Activated CD4-positive, CD25-positive, alpha-beta regulatory T cell treated with anti-CD3 and anti-CD28 coated beads, Interleukin-2, amount 50 U/mL, for 72 hours (primary cell): ENCODE measurements at regions not wholly inside any gene's neighbourhood (a gene's known extent, or its start where the extent isn't known, plus 50 kb on each side); places are given as distances from the start of the nearest gene placed in this dataset.
"Not testable (repeated sequence)": the region's sequence is repeated elsewhere in the genome, so short reads cannot be mapped to it uniquely, and the experiment has no call there.

ENCODE experiments used
- DNase-seq: peaks from one replicate; pipeline ENCODE4 v3.0.0; 2021

DNA sequence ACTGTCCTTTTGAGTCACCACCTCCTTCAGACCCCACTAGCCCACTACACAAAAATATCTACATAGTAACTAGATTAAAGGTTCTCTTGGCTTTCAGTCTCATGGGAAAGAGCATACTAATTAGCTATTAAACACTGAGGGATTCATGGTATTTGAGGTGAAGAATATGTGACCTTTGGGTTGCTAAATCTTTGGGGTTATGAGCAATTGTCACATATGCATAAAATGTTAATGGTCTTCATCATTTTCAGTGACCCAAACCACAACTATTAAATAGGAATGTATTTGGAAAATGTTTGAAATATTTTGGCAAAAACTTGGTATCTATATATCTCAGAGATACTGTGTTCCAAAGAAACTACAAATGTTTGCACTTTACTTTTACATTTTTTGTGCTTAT lies 365.1 kb downstream of the MAGEB5 start:
- DNase-seq, result no peak

DNA sequence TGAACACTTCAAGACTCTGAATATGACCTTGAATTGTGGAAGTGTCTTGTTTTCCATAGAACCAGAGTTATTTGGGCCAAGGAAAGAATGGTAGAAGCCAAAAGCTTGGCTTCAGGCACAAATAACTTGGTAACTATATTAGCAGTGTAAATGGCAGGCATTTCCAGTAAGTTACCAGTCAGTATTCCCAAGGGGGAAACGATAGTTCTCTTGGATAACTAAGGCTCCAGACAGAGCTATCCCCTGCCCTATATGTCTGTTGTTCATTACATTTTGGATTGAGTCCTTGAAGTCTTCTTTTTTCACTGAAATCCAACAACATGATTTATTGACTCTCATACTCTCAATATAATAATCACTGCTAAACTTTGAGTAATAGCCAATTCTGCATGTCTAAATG lies 364.1 kb downstream of the MAGEB5 start:
- DNase-seq, result no peak

DNA sequence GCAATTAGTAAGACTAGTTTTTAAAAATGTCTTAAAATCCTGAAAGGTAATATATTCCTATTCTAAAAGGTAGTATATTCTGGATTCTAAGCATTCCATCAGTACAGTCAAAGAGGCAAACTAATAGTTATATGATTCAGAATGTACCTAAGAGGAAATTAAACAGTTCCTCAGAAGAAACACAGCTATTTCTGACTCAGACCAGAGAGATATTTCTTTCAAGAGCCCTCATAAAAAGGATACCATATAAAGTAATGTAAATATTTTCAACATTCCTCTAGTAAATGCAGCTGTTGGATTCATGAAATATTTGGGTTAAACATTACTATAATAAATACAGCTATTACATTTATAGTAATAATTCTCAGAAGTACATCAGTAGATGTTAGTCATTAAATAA lies 358.3 kb downstream of the MAGEB5 start:
- DNase-seq, result no peak

DNA sequence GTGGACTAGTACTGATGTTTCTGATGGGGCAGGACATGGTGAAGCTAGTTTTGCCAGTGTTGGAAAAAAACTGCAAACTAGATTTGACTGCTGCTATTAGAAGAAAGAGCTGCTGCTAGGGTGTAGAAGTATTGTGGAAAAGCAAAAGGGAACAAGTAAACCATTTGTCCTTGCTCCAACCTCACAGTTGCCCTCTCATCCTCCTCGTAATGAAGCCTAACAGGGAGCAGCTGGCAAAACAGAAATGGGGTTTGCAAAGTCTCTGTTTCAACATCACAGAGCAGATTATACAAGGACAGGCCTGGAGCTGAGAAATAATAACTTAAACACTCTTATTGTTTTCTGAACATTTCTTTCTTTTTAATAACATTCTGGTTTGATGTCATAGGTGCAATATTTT lies 346.2 kb downstream of the MAGEB5 start:
- no peak for DNase-seq

DNA sequence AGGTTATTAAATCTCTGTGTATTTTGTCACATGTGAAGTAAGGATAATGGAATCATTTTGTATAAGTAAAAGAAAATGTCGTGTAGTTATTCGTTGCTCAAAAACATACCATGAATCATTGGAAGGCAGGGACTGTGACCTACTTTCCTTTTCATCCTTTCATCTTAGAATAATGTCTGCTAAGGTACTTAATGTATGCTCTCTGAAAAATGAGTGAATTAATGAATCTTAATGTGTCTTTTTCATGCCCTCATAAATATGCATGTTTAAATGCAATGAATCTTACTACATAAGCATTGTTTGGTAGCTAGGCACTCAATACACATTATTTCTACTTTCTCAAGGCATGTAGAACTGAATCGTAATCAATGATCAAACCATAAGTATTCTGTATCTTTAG lies 343.9 kb downstream of the MAGEB5 start:
- no peak for DNase-seq

DNA sequence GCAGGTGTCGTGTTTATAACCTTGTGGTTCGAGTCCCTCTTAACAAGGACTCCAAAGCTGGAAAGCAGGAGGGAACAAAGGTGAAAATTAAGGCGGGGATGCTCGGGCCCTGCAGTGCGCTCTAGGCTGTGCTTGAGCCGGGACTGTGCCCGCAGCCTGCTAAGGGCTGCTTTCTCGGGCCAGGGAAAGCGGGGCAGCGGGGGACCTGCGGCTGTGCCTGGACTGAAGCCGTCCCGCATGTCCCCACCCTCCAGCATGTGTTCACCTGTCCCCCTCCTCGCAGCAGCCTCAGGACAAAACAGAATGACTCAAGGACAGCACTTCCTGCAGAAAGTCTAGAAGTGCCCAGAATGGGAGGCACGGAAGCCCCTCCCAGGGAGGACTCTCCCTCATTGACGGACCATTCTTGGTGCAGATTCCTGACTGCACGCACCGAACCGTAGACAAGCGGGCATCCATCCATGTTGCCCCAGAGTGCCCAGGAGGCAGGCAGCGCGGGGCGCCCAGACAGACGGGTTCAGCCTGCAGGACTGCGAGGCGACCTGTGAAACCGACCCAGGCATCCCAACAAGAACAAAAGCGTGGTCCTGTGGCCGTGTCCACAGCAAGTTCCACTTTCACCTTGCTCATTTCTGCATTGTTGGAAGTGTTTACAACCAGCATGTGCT lies 342.9 kb downstream of the MAGEB5 start:
- no peak for DNase-seq

DNA sequence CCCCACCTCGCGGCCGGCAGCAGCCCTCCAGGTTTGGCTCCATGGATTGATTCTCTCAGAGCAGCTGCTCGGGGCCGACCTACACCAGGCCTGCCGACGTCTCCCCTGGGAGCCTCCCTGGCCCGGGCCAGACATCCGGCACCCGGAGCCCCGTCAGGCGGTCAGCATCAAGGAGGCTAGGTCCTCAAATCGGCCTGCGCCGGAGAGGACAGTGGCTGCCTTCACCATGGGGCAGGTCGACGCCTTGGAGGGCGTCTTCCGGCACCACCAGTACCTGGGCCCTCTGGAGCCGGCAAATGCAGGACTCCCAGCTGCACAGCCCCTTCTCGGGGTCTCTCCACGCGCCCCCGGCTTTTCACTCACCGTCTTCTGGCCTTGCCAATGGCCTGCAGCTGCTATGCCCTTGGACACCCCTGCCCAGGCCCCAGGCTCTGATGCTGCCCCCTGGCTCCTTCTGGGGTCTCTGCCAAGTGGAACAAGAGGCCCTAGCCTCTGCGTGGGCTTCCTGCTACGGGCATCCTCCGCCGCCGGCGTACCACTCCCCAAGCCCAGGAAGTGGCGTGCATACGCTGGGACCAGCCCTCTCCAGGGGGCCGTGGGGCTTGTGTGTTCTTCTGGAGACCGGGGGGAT lies 341.8 kb downstream of the MAGEB5 start:
- DNase-seq, result no peak

DNA sequence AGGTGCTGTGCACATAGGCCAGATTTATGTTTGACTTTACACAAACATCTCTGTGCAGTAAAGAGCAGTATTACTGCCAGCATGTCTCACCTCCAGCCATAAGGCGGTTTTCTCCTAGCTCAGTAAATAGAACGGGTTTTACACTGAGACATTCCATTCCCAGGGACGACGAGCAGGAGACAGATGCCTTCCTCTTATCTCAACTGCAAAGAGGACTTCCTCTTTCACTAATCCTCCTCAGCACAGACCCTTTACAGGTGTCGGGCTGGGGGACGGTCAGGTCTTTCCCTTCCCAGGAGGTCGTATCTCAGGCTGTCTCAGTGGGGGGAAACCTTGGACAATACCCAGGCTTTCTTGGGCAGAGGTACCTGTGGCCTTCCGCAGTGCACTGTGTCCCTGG lies 309.8 kb downstream of the MAGEB5 start:
- not testable (repeated sequence) for DNase-seq

DNA sequence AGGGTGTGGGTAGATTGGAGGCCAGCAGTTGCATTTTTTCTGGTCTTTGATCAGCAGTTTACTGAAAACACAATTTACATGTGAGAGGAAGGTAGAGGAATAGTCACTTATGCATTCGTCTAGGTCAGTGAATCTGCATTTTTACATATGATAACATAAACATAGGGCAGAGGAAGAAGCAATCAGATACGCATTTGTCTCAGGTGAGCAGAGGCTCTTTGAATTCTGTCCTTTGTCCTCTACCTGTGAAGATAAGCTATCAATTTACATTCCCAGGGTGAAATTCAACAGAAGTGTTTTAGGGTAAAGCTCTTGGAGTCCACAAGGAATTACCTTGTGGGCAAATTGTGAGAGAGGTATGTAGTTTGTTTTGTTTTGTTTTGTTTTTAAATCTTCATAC lies 306.5 kb downstream of the MAGEB5 start:
- no peak for DNase-seq

DNA sequence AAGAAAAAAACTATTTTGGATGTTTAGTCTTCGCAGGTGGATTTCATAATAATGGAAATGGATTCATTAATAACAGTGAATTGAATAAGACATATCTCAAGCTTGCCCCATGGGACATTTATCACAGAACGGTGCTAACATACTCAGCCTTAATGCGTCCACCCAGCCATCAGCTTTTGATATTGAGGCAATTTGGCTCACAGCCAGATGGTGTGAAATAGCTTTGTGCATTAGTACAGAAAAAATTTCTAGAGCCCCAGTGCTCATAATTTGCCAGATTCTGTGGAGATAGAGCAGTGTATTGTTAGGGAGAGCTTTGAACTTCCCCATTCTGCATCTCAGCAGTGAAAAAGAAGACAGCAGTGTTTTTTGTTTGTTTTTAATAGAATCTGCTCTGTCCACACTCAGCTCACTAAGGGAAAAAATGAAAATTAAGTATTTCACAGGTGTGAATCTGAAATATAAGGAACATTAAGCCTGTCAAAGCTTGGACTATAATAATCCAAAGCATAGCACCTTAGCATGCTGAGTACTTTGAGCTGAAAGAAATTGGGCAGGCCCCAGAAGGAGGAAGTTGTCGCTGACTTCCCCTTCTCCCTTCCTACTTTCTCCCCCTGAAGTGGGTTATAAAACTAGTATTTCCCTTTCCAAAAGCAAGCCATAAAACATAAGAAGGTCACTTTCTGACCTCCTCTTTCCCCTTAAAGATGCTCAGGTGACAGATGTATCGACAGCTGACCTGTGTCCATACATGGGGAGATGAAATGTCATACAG lies 295.8 kb downstream of the MAGEB5 start:
- DNase-seq, result no peak

DNA sequence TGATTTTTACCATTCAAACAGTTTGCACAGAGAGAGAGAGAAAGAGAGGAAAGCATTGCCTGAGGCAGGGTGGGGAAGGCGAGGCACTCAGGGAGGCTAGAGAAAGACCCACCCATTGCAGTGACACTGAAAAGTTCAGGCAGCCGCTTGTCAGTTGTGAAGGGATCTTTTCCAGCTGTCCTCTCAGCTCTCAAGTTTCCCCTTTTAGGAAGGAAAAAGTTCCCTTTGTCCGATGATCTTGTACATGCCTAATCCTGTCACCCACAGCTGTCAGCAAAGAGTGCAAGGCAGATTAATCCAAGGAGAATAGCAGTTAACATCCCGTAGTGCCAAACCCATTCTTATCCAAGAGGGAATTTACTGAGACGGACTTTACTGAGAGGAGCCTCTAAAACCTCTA lies 255.0 kb downstream of the MAGEB5 start:
- no peak for DNase-seq

DNA sequence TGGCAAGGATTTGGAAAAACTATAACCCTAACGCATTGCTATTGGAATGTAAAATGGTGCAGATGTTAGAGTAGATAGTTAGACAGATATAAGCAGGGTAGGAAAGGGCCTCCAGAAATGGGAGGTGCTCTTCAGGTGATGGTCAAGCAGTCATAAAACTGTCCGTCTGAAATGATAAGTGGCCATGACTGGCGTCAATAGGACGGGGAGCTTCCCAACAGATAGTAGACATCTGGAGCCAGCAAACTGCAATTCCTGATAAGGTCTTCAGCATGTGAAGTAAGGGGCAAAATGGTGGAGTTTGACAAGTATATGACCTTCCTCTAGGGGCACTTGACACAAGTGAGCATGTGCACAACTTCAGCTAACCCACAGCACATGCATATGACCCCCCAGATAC lies 250.4 kb downstream of the MAGEB5 start:
- DNase-seq, result no peak

DNA sequence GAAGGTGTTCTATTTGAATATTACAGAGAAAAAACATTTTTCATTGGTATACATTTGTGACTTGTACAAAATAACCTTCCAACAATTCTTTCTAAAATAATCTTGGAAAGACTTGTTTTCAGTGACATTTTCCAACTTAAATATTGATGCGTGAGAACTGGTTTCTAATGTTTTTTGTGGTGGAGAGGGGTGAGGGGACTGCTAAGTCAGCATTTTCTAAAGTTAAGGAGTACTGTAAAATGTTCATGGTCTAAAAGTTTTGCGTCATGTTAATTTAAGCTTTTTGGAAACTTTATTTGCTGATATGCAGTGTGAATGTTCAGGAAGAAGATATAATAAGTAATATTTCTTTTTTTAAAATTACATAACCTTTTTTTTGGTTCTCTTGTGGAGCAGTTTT lies 229.3 kb downstream of the MAGEB5 start:
- no peak for DNase-seq

DNA sequence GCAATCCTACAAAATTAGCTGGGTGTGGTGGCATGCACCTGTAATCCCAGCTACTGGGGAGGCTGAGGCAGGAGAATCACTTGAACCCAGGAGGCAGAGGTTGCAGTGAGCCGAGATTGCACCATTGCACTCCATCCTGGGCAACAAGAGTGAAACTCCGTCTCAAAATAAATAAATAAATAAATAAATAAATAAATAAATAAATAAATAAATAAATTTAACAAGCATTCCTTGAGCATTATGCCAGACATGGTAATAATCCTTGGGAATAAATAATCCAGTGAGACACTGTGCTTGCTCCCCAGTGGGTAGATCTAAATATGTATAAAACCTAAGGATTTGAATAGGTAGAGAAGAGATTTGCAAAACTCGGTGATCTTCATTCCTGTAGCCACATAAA lies 228.4 kb downstream of the MAGEB5 start:
- not testable (repeated sequence) for DNase-seq

DNA sequence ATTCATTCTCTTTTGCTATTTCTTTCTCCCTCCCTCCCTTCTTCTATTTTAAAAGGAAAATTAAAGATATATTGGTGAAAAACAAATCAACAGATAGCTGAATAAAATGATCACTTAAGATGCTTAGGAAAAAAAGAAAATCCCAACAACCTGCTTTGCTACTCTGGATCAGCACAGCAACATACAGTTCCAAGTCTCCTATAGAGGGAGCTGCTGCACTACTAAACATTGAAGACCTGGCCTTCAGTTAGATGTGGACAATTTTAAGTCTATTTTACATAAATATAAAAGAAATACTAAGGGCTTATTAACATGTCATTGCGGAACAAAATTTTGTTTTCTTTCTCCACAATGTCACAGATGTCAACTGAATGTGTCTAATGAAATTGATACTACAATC lies 226.4 kb downstream of the MAGEB5 start:
- no peak for DNase-seq

DNA sequence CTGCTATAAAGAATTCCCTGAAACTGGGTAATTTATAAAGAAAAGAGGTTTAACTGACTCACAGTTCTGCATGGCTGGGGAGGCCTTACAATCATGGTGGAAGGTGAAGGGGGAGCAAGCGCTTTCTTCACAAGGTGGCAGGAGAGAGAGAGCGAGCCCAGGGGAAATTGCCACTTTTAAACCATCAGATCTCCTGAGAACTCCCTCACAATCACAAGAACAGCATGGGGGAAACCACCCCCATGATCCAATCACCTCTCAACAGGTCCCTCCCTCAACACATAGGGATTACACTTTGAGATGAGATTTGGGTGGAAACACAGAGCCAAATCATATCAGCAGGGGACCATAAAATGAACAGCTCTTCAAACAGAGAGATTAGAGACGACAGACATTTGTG lies 198.6 kb downstream of the MAGEB5 start:
- no peak for DNase-seq

DNA sequence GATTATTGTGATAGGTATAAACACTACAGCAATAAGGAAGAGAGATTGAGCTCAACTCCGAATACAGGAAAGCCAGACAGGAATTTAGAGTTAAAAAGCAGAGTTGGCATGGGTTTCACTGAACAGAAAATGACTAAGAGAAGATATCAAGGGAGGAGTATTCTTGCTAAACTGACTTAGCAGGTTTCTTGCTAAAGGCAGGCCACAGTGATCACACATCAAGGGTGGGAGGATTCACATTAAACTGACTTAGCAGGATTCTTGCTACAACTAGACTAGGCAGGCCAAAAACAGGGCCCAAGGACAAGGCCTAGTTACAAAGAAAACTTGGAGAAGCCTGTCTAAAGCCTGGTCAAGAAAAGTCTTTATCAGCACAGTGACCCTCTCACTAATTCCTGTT lies 195.1 kb downstream of the MAGEB5 start:
- no peak for DNase-seq

DNA sequence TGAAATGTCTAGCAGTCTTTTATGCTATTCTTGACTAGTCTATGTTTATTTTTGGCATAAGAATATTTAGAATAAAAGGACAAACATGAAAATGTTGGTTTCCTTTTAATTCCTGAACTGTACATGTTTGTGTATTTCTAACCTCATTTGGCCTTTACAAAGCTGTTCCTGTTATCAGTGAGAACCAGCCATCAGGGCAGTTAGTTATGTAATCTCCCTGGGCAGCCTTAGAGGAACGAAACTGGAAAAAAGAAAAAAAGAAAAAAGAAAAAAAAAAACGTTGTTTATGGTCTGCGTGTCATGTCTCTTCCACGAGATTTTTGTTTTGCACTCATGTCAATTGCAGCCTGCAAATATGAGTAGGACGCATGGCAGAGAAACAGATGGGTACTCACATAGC lies 193.7 kb downstream of the MAGEB5 start:
- no peak for DNase-seq

DNA sequence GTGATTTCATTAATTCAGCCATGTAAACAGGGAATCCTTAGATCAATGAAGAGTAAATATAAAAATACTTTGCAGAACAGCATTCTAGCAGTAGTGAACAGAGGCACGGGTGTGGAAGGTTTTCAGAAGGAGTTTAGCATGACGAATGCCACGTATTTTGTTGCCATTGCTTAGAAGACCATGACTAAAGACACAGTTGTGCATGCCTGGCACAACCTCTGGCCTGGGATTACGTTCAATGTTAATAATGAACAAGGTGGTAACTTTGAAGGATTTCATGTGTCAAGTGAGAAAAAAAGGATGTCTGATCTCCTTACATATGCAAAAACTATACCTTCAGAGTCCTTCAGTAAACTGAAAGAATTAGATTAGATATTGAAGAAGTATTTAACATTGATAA lies 171.9 kb downstream of the MAGEB5 start:
- no peak for DNase-seq

DNA sequence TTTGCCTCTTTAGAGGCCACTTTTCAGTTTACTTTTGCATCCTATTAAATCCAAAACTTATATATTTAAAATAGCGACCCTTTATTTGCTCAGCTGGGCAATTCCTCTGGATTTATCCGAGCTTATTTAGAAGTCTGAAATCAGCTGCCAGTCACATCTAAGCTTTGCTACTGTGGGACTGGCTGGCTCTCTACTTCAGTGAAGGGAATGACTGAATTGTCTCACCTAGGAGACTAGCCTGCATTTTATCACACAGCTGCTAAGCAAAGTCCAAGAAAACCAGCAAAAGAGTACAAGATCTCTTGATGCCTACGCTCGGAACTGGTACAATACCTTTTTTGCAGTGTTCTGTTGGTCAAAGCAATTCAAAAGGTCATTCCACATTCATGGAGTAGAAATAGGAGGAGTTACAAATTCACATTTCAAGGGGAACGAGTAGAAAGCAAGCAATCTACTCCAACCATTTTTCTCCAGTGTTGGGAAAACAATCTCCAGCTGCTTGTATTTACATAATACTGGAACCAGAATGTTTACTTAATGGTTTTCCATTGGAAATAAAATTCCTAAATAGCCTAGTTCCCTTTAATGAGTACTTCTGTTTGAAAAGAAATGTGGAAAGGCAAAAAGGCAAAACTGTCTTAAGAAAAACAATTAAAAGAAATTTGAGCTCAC lies 160.2 kb downstream of the MAGEB5 start:
- DNase-seq, result no peak

DNA sequence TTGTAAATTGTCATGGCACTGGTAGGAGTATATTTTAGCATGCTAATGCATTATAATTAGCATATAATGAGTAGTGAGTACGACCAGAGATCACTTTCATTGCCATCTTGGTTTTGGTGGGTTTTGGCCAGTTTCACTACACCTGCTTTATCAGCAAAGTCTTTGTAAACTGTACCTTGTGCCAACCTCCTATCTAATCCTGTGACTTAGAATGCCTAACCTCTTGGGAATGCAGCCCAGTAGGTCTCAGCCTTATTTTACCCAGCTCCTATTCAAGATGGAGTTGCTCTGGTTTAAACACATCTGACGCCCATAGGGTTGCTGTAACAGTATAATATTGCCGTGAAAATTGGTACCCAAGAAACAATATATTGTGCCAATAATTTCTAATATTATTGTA lies 159.4 kb downstream of the MAGEB5 start:
- no peak for DNase-seq

DNA sequence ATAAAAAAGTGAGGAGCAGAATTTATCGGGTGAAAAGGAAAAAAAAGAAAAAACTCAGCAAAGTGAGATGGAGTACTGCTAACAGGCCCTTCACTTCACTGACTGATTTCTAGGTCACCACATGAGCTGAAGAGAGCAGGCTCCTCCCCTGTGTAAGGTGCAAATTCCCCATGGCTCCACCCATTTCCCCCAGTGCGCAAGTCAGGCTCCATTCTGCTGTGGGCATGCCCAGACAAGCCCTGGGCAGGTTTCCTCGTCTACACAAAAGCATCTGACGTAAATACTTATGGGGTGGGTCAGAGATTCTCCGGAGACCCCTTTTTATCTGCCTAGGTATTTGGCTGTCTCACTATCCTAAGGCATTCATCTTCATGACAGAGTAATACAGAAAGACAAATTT lies 157.9 kb downstream of the MAGEB5 start:
- no peak for DNase-seq

DNA sequence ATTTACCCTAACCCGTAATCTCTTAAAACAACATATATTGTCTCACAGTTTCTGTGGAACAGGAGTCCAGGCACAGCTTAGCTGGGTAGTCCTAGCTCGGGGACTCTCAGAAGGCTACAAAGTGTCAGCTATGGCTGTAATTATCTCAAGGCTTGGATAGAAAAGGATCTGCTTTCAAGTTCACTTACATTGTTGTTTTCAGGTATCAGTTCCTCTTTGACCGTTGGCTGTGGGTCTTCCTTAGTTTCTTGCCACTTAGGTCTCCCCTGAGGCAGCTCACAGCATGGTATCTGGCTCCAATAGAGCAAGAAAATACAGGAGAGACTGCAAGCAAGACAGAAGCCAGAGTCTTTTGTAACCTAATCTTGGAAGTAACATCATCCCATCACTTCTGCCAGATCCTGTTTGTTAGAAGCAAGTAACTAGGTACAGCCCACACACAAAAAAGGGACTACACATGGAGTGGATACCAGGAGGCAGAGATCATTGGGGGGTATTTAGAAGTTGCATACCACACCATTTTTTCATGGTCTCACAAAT lies 137.0 kb downstream of the MAGEB5 start:
- no peak for DNase-seq

DNA sequence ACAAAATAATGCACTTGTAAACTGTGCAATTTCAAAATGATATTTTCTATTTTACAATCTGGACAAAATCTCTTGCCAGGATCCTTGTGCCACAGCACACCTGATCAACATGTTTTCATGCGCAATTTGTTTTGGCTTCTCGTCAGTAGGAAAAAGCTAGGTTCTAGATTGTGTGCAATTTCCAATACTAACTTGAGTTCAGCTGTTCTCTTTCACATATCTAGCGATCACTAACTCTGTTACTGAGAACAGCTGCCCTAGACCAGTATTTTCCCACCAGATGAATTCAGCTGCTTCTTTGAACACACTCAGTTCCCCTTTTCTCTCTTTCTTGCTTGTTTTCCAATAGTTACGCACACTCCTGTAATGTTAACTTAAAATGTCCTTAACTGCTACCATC lies 131.2 kb downstream of the MAGEB5 start:
- no peak for DNase-seq
